NB4 (cell line): ENCODE measurements at regions not wholly inside any gene's neighbourhood (a gene's known extent, or its start where the extent isn't known, plus 50 kb on each side); places are given as distances from the start of the nearest gene placed in this dataset.

ENCODE experiments used
- CTCF ChIP-seq: IDR thresholded peaks from one replicate; pipeline ENCODE4 v1.5.1; 2012; ENCODE audit warnings: low read depth, low read length
- POLR2A ChIP-seq: IDR thresholded peaks from 2 replicates; pipeline ENCODE4 v1.6.1; 2011; ENCODE audit warnings: mild to moderate bottlenecking; ENCODE audit not compliant: insufficient read length; ENCODE audit errors: extremely low read depth

GRCh38 chr1:8157765-8158164, 131.7 kb upstream of the ERRFI1 start:
- TF ChIP-seq CTCF (no peak), POLR2A (no peak)
